Chondrocyte (in vitro differentiated cells): ENCODE measurements at regions not wholly inside any gene's neighbourhood (a gene's known extent, or its start where the extent isn't known, plus 50 kb on each side); places are given as distances from the start of the nearest gene placed in this dataset.

ENCODE experiments used
- DNase-seq: peaks from one replicate; pipeline ENCODE4 v3.0.0; 2021; ENCODE audit warnings: mixed read lengths, low spot score
- H3K27ac Mint-ChIP-seq: one replicate; pipeline ENCODE4 v1.8.0; 2021; ENCODE audit warnings: mild to moderate bottlenecking, moderate library complexity, mixed read lengths; ENCODE audit not compliant: unreplicated experiment
- H3K27me3 Mint-ChIP-seq: 2 replicates; pipeline ENCODE4 v1.8.0; 2021; ENCODE audit warnings: low read depth, mixed read lengths
- H3K36me3 Mint-ChIP-seq: 2 replicates; pipeline ENCODE4 v1.8.0; 2021; ENCODE audit warnings: low read depth, mixed read lengths
- H3K4me1 Mint-ChIP-seq: 2 replicates; pipeline ENCODE4 v1.8.0; 2021; ENCODE audit warnings: low read depth, mild to moderate bottlenecking, mixed read lengths
- H3K4me3 Mint-ChIP-seq: one replicate; pipeline ENCODE4 v1.8.0; 2021; ENCODE audit warnings: mild to moderate bottlenecking, moderate library complexity, mixed read lengths; ENCODE audit not compliant: unreplicated experiment
- H3K9me3 Mint-ChIP-seq: 2 replicates; pipeline ENCODE4 v1.8.0; 2021; ENCODE audit warnings: low read depth, mixed read lengths
- CTCF ChIP-seq: fragments of 200-600 bp; sonication (generic); IDR thresholded peaks from 2 replicates; pipeline ENCODE4 v1.5.0; 2021; ENCODE audit warnings: antibody characterized with exemption, mild to moderate bottlenecking, moderate library complexity

GRCh38 chr14:36451310-36452065 is 68.5 kb downstream of the NKX2-1 start:
- Mint-ChIP-seq H3K36me3 (no peaks in the 10 kb centered on the region), H3K9me3 (peaks cover 2% of the 10 kb centered on the region), H3K27ac (no peak overlapping the region), H3K27me3 (peaks cover 12% of the 10 kb centered on the region), H3K4me1 (no peaks in the 10 kb centered on the region), H3K4me3 (no peak overlapping the region)
- no peak for TF ChIP-seq CTCF
- DNase-seq: no peak

- H3K27ac Mint-ChIP-seq: no peak overlapping the region
- H3K36me3 Mint-ChIP-seq: no peaks in the 10 kb centered on the region
- H3K4me1 Mint-ChIP-seq: no peaks in the 10 kb centered on the region
- no peak for TF ChIP-seq CTCF
- peaks cover 15% of the 10 kb centered on the region for H3K27me3 Mint-ChIP-seq
- no peak overlapping the region for H3K4me3 Mint-ChIP-seq
- H3K9me3 Mint-ChIP-seq: no peaks in the 10 kb centered on the region
- DNase-seq: no peak
Observed at GRCh38 chr14:36450550-36450949, 69.5 kb downstream of the NKX2-1 start.

GRCh38 chr14:36449903-36450302 is 70.1 kb downstream of the NKX2-1 start:
- H3K4me3 Mint-ChIP-seq: no peak overlapping the region
- peaks cover 15% of the 10 kb centered on the region for H3K27me3 Mint-ChIP-seq
- no peaks in the 10 kb centered on the region for H3K9me3 Mint-ChIP-seq
- no peak for DNase-seq
- no peaks in the 10 kb centered on the region for H3K4me1 Mint-ChIP-seq
- no peaks in the 10 kb centered on the region for H3K36me3 Mint-ChIP-seq
- no peak overlapping the region for H3K27ac Mint-ChIP-seq
- TF ChIP-seq CTCF: no peak

- H3K36me3 Mint-ChIP-seq: no peaks in the 10 kb centered on the region
- no peak for DNase-seq
- peaks cover 35% of the 10 kb centered on the region for H3K27me3 Mint-ChIP-seq
- H3K4me1 Mint-ChIP-seq: no peaks in the 10 kb centered on the region
- no peaks in the 10 kb centered on the region for H3K9me3 Mint-ChIP-seq
- H3K4me3 Mint-ChIP-seq: no peak overlapping the region
- TF ChIP-seq CTCF: no peak
- no peak overlapping the region for H3K27ac Mint-ChIP-seq
Observed at GRCh38 chr14:36443374-36443773, 76.7 kb downstream of the NKX2-1 start.

GRCh38 chr14:36442824-36443241 is 77.2 kb downstream of the NKX2-1 start:
- Mint-ChIP-seq H3K36me3 (no peaks in the 10 kb centered on the region), H3K4me1 (no peaks in the 10 kb centered on the region), H3K4me3 (no peak overlapping the region), H3K9me3 (no peaks in the 10 kb centered on the region), H3K27me3 (peaks cover 37% of the 10 kb centered on the region), H3K27ac (no peak overlapping the region)
- no peak for TF ChIP-seq CTCF
- no peak for DNase-seq
